H1 (cell line): ENCODE measurements at regions not wholly inside any gene's neighbourhood (a gene's known extent, or its start where the extent isn't known, plus 50 kb on each side); places are given as distances from the start of the nearest gene placed in this dataset.

Experiments
- CTCF ChIA-PET: fragments of 300-600 bp; sonication (Branson Sonifier 250); formaldehyde crosslinking; loops from one replicate; lab custom pipeline; 2021; ENCODE audit not compliant: partially characterized antibody; lab: Charles Lee
- POLR2A ChIA-PET: fragments of 300-600 bp; sonication (Branson Sonifier 250); formaldehyde crosslinking; loops from one replicate; lab custom pipeline; 2021; ENCODE audit warnings: inconsistent platforms; ENCODE audit not compliant: partially characterized antibody; lab: Charles Lee
- DNase-seq, 2 experiments: peaks; one replicate each; pipeline versions ENCODE4 v3.0.0 to v3.0.0-alpha.2; 2010 to 2022; ENCODE audit warnings: low spot score in 2 of 2, low read depth in 1 of 2, mixed read lengths in 1 of 2
- FAIRE-seq: peaks from 2 replicates; lab custom pipeline; 2011; peaks lifted over from hg19 to GRCh38; lab: Jason Lieb, UNC
- H2AFZ ChIP-seq: 2 replicates; pipeline ENCODE4 v1.8.1; 2012; ENCODE audit warnings: low read length, inconsistent platforms
- H2AK5ac ChIP-seq: 2 replicates; pipeline ENCODE4 v1.6.1; 2013; ENCODE audit warnings: low read depth, low read length
- H2BK120ac ChIP-seq: replicated peaks from 2 replicates; pipeline ENCODE3; 2013; ENCODE audit warnings: low read depth, low read length, inconsistent platforms
- H2BK12ac ChIP-seq: 2 replicates; pipeline ENCODE4 v1.6.1; 2013; ENCODE audit warnings: low read depth, low read length
- H2BK15ac ChIP-seq: 2 replicates; pipeline ENCODE4 v1.6.1; 2013; ENCODE audit warnings: low read length
- H2BK20ac ChIP-seq: 2 replicates; pipeline ENCODE4 v1.6.1; 2013; ENCODE audit warnings: low read length
- H2BK5ac ChIP-seq: 2 replicates; pipeline ENCODE4 v1.6.1; 2013; ENCODE audit warnings: low read depth, low read length
- H3K14ac ChIP-seq: 2 replicates; pipeline ENCODE4 v1.6.1; 2013; ENCODE audit warnings: inconsistent platforms; ENCODE audit not compliant: insufficient read length
- H3K18ac ChIP-seq: 2 replicates; pipeline ENCODE4 v1.6.1; 2013; ENCODE audit warnings: low read length; ENCODE audit errors: extremely low read depth
- H3K23ac ChIP-seq: 2 replicates; pipeline ENCODE4 v1.6.1; 2013; ENCODE audit warnings: inconsistent platforms; ENCODE audit not compliant: insufficient read length
- H3K23me2 ChIP-seq: 2 replicates; pipeline ENCODE4 v1.6.1; 2013; ENCODE audit warnings: low read depth, low read length
- H3K27ac ChIP-seq: 2 replicates; pipeline ENCODE4 v1.6.1; 2011; ENCODE audit warnings: low read depth, low read length, inconsistent platforms
- H3K27me3 ChIP-seq, 4 experiments: replicated peaks in 1 of 4; 1 replicate in 1 of 4; 2 replicates in 3 of 4; pipeline versions ENCODE4 v1.6.1 to v1.8.1; 2011 to 2013; ENCODE audit warnings: low read length in 3 of 4, mild to moderate bottlenecking in 3 of 4, inconsistent platforms in 2 of 4, mixed read lengths in 2 of 4, moderate library complexity in 1 of 4; ENCODE audit not compliant: control insufficient read depth in 3 of 4, insufficient read depth in 3 of 4; ENCODE audit errors: extremely low read depth in 1 of 4
- H3K36me3 ChIP-seq, 4 experiments: 2 replicates each; pipeline versions ENCODE4 v1.6.1 to v1.8.1; 2011 to 2013; ENCODE audit warnings: mild to moderate bottlenecking in 4 of 4, low read length in 3 of 4, moderate library complexity in 2 of 4, control low read depth in 1 of 4, inconsistent platforms in 1 of 4; ENCODE audit not compliant: insufficient read depth in 4 of 4, control insufficient read depth in 2 of 4
- H3K4ac ChIP-seq: replicated peaks from 2 replicates; pipeline ENCODE3; 2013; ENCODE audit warnings: low read length, low read depth, mixed read lengths, inconsistent platforms; ENCODE audit not compliant: insufficient read length
- H3K4me1 ChIP-seq, 4 experiments: replicated peaks in 1 of 4; 1 replicate in 1 of 4; 2 replicates in 3 of 4; pipeline versions ENCODE4 v1.6.1 to v1.8.1; 2011 to 2013; ENCODE audit warnings: low read length in 3 of 4, inconsistent platforms in 2 of 4, mixed read lengths in 1 of 4; ENCODE audit not compliant: insufficient read depth in 4 of 4, control insufficient read depth in 3 of 4
- H3K4me2 ChIP-seq, 2 experiments: 2 replicates each; pipeline versions ENCODE4 v1.6.1 to v1.8.1; 2011 to 2013; ENCODE audit warnings: low read depth in 2 of 2, low read length in 2 of 2, control low read depth in 1 of 2, inconsistent platforms in 1 of 2, mild to moderate bottlenecking in 1 of 2; ENCODE audit not compliant: insufficient read depth in 1 of 2
- H3K4me3 ChIP-seq, 4 experiments: fragments of 200-600, 300-600 bp in 1 of 4; sonication (generic), shearing (Covaris generic), sonication (Bioruptor Twin) in 1 of 4; 2 replicates each; pipeline versions ENCODE4 v1.5.1 to v1.8.1; 2011 to 2016; ENCODE audit warnings: low read length in 4 of 4, low read depth in 3 of 4, control low read depth in 2 of 4, inconsistent platforms in 2 of 4, mild to moderate bottlenecking in 2 of 4, mixed read lengths in 1 of 4, moderate library complexity in 1 of 4; ENCODE audit not compliant: insufficient read depth in 2 of 4; ENCODE audit errors: extremely low read depth in 1 of 4
- H3K56ac ChIP-seq: replicated peaks from 2 replicates; pipeline ENCODE3; 2013; ENCODE audit warnings: low read depth, mild to moderate bottlenecking, mixed read lengths, low read length, inconsistent platforms; ENCODE audit not compliant: insufficient read length
- H3K79me1 ChIP-seq: 2 replicates; pipeline ENCODE4 v1.6.1; 2013; ENCODE audit warnings: low read depth, low read length, control low read depth
- H3K79me2 ChIP-seq, 2 experiments: 2 replicates each; pipeline versions ENCODE4 v1.6.1 to v1.8.1; 2012 to 2013; ENCODE audit warnings: low read length in 2 of 2, mild to moderate bottlenecking in 2 of 2, inconsistent platforms in 1 of 2; ENCODE audit not compliant: insufficient read depth in 2 of 2, control insufficient read depth in 1 of 2
- H3K9ac ChIP-seq, 4 experiments: replicated peaks in 1 of 4; 1 replicate in 1 of 4; 2 replicates in 3 of 4; pipeline versions ENCODE4 v1.6.1 to v1.8.1; 2011 to 2013; ENCODE audit warnings: low read depth in 3 of 4, low read length in 3 of 4, control low read depth in 2 of 4, mild to moderate bottlenecking in 2 of 4, moderate library complexity in 2 of 4, inconsistent platforms in 1 of 4; ENCODE audit errors: extremely low read depth in 1 of 4
- H3K9me3 ChIP-seq, 2 experiments: 2 replicates each; pipeline versions ENCODE4 v1.6.1 to v1.8.1; 2012 to 2013; ENCODE audit warnings: mild to moderate bottlenecking in 2 of 2, moderate library complexity in 2 of 2, control low read depth in 1 of 2, inconsistent platforms in 1 of 2, low read depth in 1 of 2, low read length in 1 of 2, mixed read lengths in 1 of 2; ENCODE audit not compliant: insufficient read depth in 2 of 2
- H4K20me1 ChIP-seq, 2 experiments: replicated peaks in 1 of 2; 2 replicates each; pipeline versions ENCODE3 to v1.8.1; 2011 to 2013; ENCODE audit warnings: inconsistent platforms in 2 of 2, low read length in 2 of 2, mild to moderate bottlenecking in 1 of 2; ENCODE audit not compliant: insufficient read depth in 2 of 2, control insufficient read depth in 1 of 2
- H4K5ac ChIP-seq: 2 replicates; pipeline ENCODE4 v1.6.1; 2013; ENCODE audit warnings: low read length, low read depth, mixed read lengths, inconsistent platforms; ENCODE audit not compliant: insufficient read length
- H4K8ac ChIP-seq: 2 replicates; pipeline ENCODE4 v1.8.0; 2013; ENCODE audit warnings: mild to moderate bottlenecking, moderate library complexity, low read length, inconsistent platforms; ENCODE audit not compliant: insufficient read depth; ENCODE audit errors: extremely low read depth
- H4K91ac ChIP-seq: replicated peaks from 2 replicates; pipeline ENCODE3; 2013; ENCODE audit warnings: low read length, mixed read lengths, inconsistent platforms; ENCODE audit not compliant: insufficient read length
- BCL11A ChIP-seq, 2 experiments: IDR thresholded peaks; one replicate each; pipeline ENCODE4 v1.6.1; 2011; ENCODE audit warnings: low read depth in 2 of 2, low read length in 2 of 2, mild to moderate bottlenecking in 2 of 2
- JUND ChIP-seq: IDR thresholded peaks from 2 replicates; pipeline ENCODE4 v1.6.1; 2011; ENCODE audit warnings: mild to moderate bottlenecking, improper control_type of control experiment, low read length
- WGBS, 2 experiments: shearing (Covaris generic) in 1 of 2; methylation state at CpG; one replicate each; pipeline versions ENCODE4 v1.1.6 to v1.1.7; 2013 to 2015; ENCODE audit warnings: low lambda C conversion rate in 2 of 2, mixed read lengths in 2 of 2, inconsistent platforms in 1 of 2, low coverage in 1 of 2, missing lambda C conversion rate in 1 of 2; ENCODE audit not compliant: insufficient replicate concordance in 2 of 2, insufficient coverage in 1 of 2, insufficient read length in 1 of 2; ENCODE audit errors: extremely low coverage in 1 of 2, missing lambda C conversion rate in 1 of 2; 5-methylcytosine and 5-hydroxymethylcytosine counted together

DNA sequence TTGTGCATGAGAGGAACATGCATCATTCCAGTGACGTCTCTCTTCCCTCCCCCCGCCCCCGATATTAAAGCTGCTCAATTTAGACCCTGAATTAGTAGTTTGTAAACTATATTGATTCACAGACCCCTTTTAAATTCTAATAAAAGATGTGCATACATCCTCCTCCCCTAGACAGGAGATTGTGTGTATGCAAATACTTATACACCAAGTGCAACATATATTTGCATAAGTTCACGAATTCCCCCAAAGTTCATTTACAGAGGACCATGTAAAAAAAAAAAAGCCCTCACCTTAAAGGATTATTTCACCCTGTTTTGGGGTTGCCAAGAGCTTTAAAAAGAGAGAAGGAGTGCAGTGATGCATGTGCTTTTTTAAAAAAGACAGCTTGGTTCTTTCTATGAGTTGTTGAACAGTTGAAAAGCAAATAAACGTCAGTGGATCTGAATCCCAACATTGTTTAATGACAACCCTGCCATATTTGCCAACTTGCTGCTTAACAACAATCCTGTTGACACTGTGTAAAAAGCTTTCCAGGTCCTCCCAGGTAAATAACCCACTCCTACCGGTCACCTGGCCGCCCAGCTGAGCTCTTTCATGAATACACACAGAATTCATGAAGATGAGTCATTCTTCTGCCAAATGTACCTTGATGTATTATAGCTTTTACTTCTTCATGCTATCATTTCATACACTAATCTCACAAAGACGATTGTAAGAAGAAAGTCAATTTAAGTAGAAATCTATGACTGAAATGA is 211.5 kb downstream of the IKZF2 start:
- Histone ChIP-seq H2BK15ac (no peak overlapping the region), H2BK12ac (peak overlapping the region; percentile 69; the same call in 1 of the 2 replicates), H3K23ac (no peak overlapping the region), H3K79me2 (no peaks in the 10 kb centered on the region), H3K79me1 (no peaks in the 10 kb centered on the region), H3K27me3 (no peaks in the 10 kb centered on the region), H3K9ac (no peak overlapping the region), H3K4ac (no peak overlapping the region), H4K91ac (no peak overlapping the region), H2BK20ac (no peak overlapping the region), H2AK5ac (no peak overlapping the region), H3K14ac (no peak overlapping the region), H4K5ac (no peak overlapping the region), H2AFZ (no peak overlapping the region), H3K9me3 (no peaks in the 10 kb centered on the region), H3K36me3 (no peaks in the 10 kb centered on the region), H3K4me2 (no peak overlapping the region), H2BK5ac (no peak overlapping the region), H2BK120ac (no peak overlapping the region), H4K20me1 (no peaks in the 10 kb centered on the region), H3K4me1 (peaks cover 2 to 14% (median 6%) of the 10 kb centered on the region in 4 experiments; a peak in 6 of 7 replicates), H3K56ac (no peak overlapping the region), H3K18ac (no peak overlapping the region), H4K8ac (no peak overlapping the region), H3K27ac (no peak overlapping the region), H3K4me3 (peak overlapping the region in 1 of 4 experiments; percentile 22; a peak in 1 of 8 replicates), H3K23me2 (no peaks in the 10 kb centered on the region)
- TF ChIP-seq JUND (peak; percentile 74; the same call in 1 of the 2 replicates), BCL11A (IDR thresholded peaks at IDR 0.05; ENCODE audit: low read depth in 2 of 2, low read length in 2 of 2) (no peak)
- ChIA-PET POLR2A (interaction anchor here (0.6 kb wide), 1 partner anchor 1438 kb away, joined by 3 read pairs; no protein-coding TSS in a partner anchor), CTCF (interaction anchor here (0.9 to 1.5 kb wide), 3 partner anchors 13 to 209 kb away, joined by 3 to 4 read pairs (median 4); no protein-coding TSS in a partner anchor)
- DNase-seq (no peak), FAIRE-seq (no peak)
- 55% methylated on average over 8 of the region's 8 CpGs; no CpG with 5 or more reads in 1 of the 2 experiments for WGBS, 2 experiments
